ENCODE measurements at regions not wholly inside any gene's neighbourhood (a gene's known extent, or its start where the extent isn't known, plus 50 kb on each side); places are given as distances from the start of the nearest gene placed in this dataset.
A peak's percentile ranks its signal among the peaks of the same experiment; 100 is the strongest.

GRCh38 chr18:55862693-55863390 lies 274.9 kb upstream of the TCF4 start:
- intact Hi-C loops (cut with DNase I) = loop anchor here (10.0 kb wide), 1 partner anchor 448 kb away; no protein-coding TSS in a partner anchor
- 96% methylated on average over 20 of the region's 20 CpGs for WGBS
- no peak overlapping the region for H3K27ac ChIP-seq (replicated peaks in 1 of 4)

GRCh38 chr18:55861266-55861665 lies 273.3 kb upstream of the TCF4 start:
- no peak for TF ChIP-seq EP300 (IDR thresholded peaks at IDR 0.05)
- no peak for TF ChIP-seq POLR2A (IDR thresholded peaks at IDR 0.05; ENCODE audit: low read depth)
- peak; percentile 19 to 30 (median 24) for TF ChIP-seq CTCF (IDR thresholded peaks at IDR 0.05)
- TF ChIP-seq POLR2AphosphoS5 (IDR thresholded peaks at IDR 0.05) = no peak
- 87% methylated on average over 6 of the region's 6 CpGs for WGBS
- Histone ChIP-seq H3K27me3 (no peaks in the 10 kb centered on the region), H3K36me3 (no peaks in the 10 kb centered on the region), H3K4me1 (peaks cover 0 to 7% (median 1%) of the 10 kb centered on the region in 4 donors), H3K27ac (replicated peaks in 1 of 4) (no peak overlapping the region), H3K4me3 (no peak overlapping the region), H3K9me3 (no peaks in the 10 kb centered on the region)
- intact Hi-C loops (cut with DNase I) = loop anchor here (10.0 kb wide), 1 partner anchor 446 kb away; no protein-coding TSS in a partner anchor
- no peak for DNase-seq (ENCODE audit: extremely low spot score)

More at GRCh38 chr18:55862693-55863390, 274.9 kb upstream of the TCF4 start:
- Histone ChIP-seq H3K4me3 (no peak overlapping the region), H3K4me1 (peaks cover 0 to 7% (median 0%) of the 10 kb centered on the region in 4 donors), H3K27me3 (no peaks in the 10 kb centered on the region), H3K36me3 (no peaks in the 10 kb centered on the region), H3K9me3 (no peaks in the 10 kb centered on the region)
- DNase-seq (ENCODE audit: extremely low spot score) = no peak
- TF ChIP-seq POLR2AphosphoS5 (IDR thresholded peaks at IDR 0.05) (no peak), EP300 (IDR thresholded peaks at IDR 0.05) (no peak), POLR2A (IDR thresholded peaks at IDR 0.05; ENCODE audit: low read depth) (no peak), CTCF (IDR thresholded peaks at IDR 0.05) (no peak)

GRCh38 chr18:55858661-55859515 lies 270.9 kb upstream of the TCF4 start:
- no peak overlapping the region for H3K27ac ChIP-seq (replicated peaks in 1 of 4)
- DNase-seq (ENCODE audit: extremely low spot score) = no peak
- H3K36me3 ChIP-seq = no peaks in the 10 kb centered on the region
- TF ChIP-seq CTCF (IDR thresholded peaks at IDR 0.05) (no peak), POLR2AphosphoS5 (IDR thresholded peaks at IDR 0.05) (no peak), POLR2A (IDR thresholded peaks at IDR 0.05; ENCODE audit: low read depth) (no peak), EP300 (IDR thresholded peaks at IDR 0.05) (no peak)
- intact Hi-C loops (cut with DNase I) = no loop called here
- no peaks in the 10 kb centered on the region for H3K9me3 ChIP-seq
- 81% methylated on average over 17 of the region's 17 CpGs for WGBS
- peak overlapping the region; percentile 1 to 35 (median 14) for H3K4me3 ChIP-seq
- no peaks in the 10 kb centered on the region for H3K27me3 ChIP-seq
- H3K4me1 ChIP-seq = peaks cover 0 to 7% (median 0%) of the 10 kb centered on the region in 4 donors

- WGBS = 86% methylated on average over 7 of the region's 7 CpGs
- DNase-seq (ENCODE audit: extremely low spot score) = no peak
- H3K27me3 ChIP-seq = no peaks in the 10 kb centered on the region
- no peaks in the 10 kb centered on the region for H3K36me3 ChIP-seq
- H3K4me3 ChIP-seq = no peak overlapping the region
- intact Hi-C loops (cut with DNase I) = no loop called here
- no peak overlapping the region for H3K27ac ChIP-seq (replicated peaks in 1 of 4)
- no peak for TF ChIP-seq CTCF (IDR thresholded peaks at IDR 0.05)
- TF ChIP-seq EP300 (IDR thresholded peaks at IDR 0.05) = no peak
- H3K9me3 ChIP-seq = no peaks in the 10 kb centered on the region
- H3K4me1 ChIP-seq = peaks cover 0 to 7% (median 0%) of the 10 kb centered on the region in 4 donors
Observed at GRCh38 chr18:55857956-55858355, 270.0 kb upstream of the TCF4 start.
